GM23338 (cell line): ENCODE measurements at regions not wholly inside any gene's neighbourhood (a gene's known extent, or its start where the extent isn't known, plus 50 kb on each side); places are given as distances from the start of the nearest gene placed in this dataset.

Source experiments
- ATAC-seq: fragments of 200-7000 bp; cut with Tn5 transposase; 3 replicates; pipeline ENCODE4 v1.9.1; 2020
- DNase-seq: peaks from one replicate; pipeline ENCODE4 v3.0.0-alpha.2; 2015; ENCODE audit warnings: low spot score
- H2AFZ ChIP-seq: fragments of 200-600 bp; sonication (generic); 2 replicates; pipeline ENCODE4 v1.8.0; 2016; ENCODE audit warnings: antibody characterized with exemption, mild to moderate bottlenecking, moderate library complexity
- H3F3A ChIP-seq: fragments of 200-600 bp; sonication (generic); replicated peaks from 2 replicates; pipeline ENCODE4 v1.8.0; 2017; ENCODE audit warnings: antibody characterized with exemption, mixed run types, low read depth
- H3K27ac ChIP-seq: fragments of 200-600 bp; sonication (generic); 2 replicates; pipeline ENCODE4 v1.6.1; 2016; ENCODE audit warnings: low read depth
- H3K27me3 ChIP-seq: fragments of 200-600 bp; sonication (generic); 2 replicates; pipeline ENCODE4 v1.8.0; 2016; ENCODE audit warnings: mild to moderate bottlenecking, mixed run types, moderate library complexity; ENCODE audit not compliant: insufficient read depth
- H3K36me3 ChIP-seq: fragments of 200-600 bp; sonication (generic); 2 replicates; pipeline ENCODE4 v1.8.0; 2016; ENCODE audit warnings: mild to moderate bottlenecking; ENCODE audit not compliant: insufficient read depth
- H3K4me1 ChIP-seq: fragments of 200-600 bp; sonication (generic); 2 replicates; pipeline ENCODE4 v1.8.0; 2016; ENCODE audit warnings: mild to moderate bottlenecking, moderate library complexity; ENCODE audit not compliant: insufficient read depth
- H3K4me2 ChIP-seq: fragments of 200-600 bp; sonication (generic); 2 replicates; pipeline ENCODE4 v1.7.1; 2017; ENCODE audit warnings: mixed run types
- H3K4me3 ChIP-seq: fragments of 200-600 bp; sonication (generic); 2 replicates; pipeline ENCODE4 v1.6.1; 2016; ENCODE audit warnings: mixed run types
- H3K79me2 ChIP-seq: fragments of 200-600 bp; sonication (generic); replicated peaks from 2 replicates; pipeline ENCODE4 v1.8.0; 2017; ENCODE audit warnings: mild to moderate bottlenecking; ENCODE audit not compliant: insufficient read depth
- H3K9me2 ChIP-seq: fragments of 200-600 bp; sonication (generic); 2 replicates; pipeline ENCODE4 v1.8.0; 2017; ENCODE audit not compliant: insufficient read depth
- H4K20me1 ChIP-seq: fragments of 200-600 bp; sonication (generic); replicated peaks from 2 replicates; pipeline ENCODE4 v1.8.0; 2017; ENCODE audit warnings: mild to moderate bottlenecking; ENCODE audit not compliant: insufficient read depth
- H3K27ac Mint-ChIP-seq: 2 replicates; pipeline ENCODE4 v1.8.0; 2020; ENCODE audit warnings: inconsistent platforms, mild to moderate bottlenecking, moderate library complexity, mixed read lengths
- H3K27me3 Mint-ChIP-seq: 3 replicates; pipeline ENCODE4 v1.8.0; 2022; ENCODE audit warnings: low read depth, mild to moderate bottlenecking, moderate library complexity, mixed read lengths, inconsistent platforms; ENCODE audit not compliant: insufficient read depth, poor library complexity
- H3K36me3 Mint-ChIP-seq: 3 replicates; pipeline ENCODE4 v1.8.0; 2021; ENCODE audit warnings: low read depth, mild to moderate bottlenecking, inconsistent platforms, moderate library complexity, mixed read lengths
- H3K4me1 Mint-ChIP-seq: 3 replicates; pipeline ENCODE4 v1.8.0; 2020; ENCODE audit warnings: mild to moderate bottlenecking, inconsistent platforms, mixed read lengths
- H3K4me3 Mint-ChIP-seq: 3 replicates; pipeline ENCODE4 v1.8.0; 2021; ENCODE audit warnings: moderate library complexity, mild to moderate bottlenecking, inconsistent platforms, mixed read lengths
- H3K9me3 Mint-ChIP-seq: 3 replicates; pipeline ENCODE4 v1.8.0; 2020; ENCODE audit warnings: moderate library complexity, mild to moderate bottlenecking, inconsistent platforms, mixed read lengths
- CREB1 ChIP-seq: fragments of 250-450 bp; sonication (Bioruptor Pico); IDR thresholded peaks from 2 replicates; pipeline ENCODE4 v1.5.0; 2020; ENCODE audit warnings: low read depth, mild to moderate bottlenecking, moderate library complexity
- EZH2 ChIP-seq: fragments of 200-600 bp; sonication (generic); IDR thresholded peaks from one replicate; pipeline ENCODE4 v1.8.0; 2017; ENCODE audit warnings: antibody characterized with exemption, mild to moderate bottlenecking, low read depth; ENCODE audit not compliant: unreplicated experiment
- JUNB ChIP-seq: IDR thresholded peaks from one replicate; pipeline ENCODE4 v1.6.1; 2016; ENCODE audit warnings: antibody characterized with exemption; ENCODE audit not compliant: unreplicated experiment
- NANOG ChIP-seq: IDR thresholded peaks from 2 replicates; pipeline ENCODE4 v1.6.1; 2016; ENCODE audit warnings: antibody characterized with exemption, borderline replicate concordance
- POLR2AphosphoS5 ChIP-seq: IDR thresholded peaks from 2 replicates; pipeline ENCODE4 v1.6.1; 2016; ENCODE audit warnings: antibody characterized with exemption, low read depth
- STAT1 ChIP-seq: IDR thresholded peaks from one replicate; pipeline ENCODE4 v1.6.1; 2016; ENCODE audit warnings: antibody characterized with exemption; ENCODE audit not compliant: unreplicated experiment
- ZNF114 ChIP-seq: fragments of 250-450 bp; sonication (Bioruptor Pico); IDR thresholded peaks from 2 replicates; pipeline ENCODE4 v1.5.0; 2020; ENCODE audit warnings: mild to moderate bottlenecking, moderate library complexity
- ZNF331 ChIP-seq: fragments of 250-450 bp; sonication (Bioruptor Pico); IDR thresholded peaks from 2 replicates; pipeline ENCODE4 v1.5.0; 2020; ENCODE audit warnings: low read depth, mild to moderate bottlenecking, moderate library complexity
- TF ChIP-seq, protein P1 (sequence below): IDR thresholded peaks from 2 replicates; pipeline ENCODE4 v1.6.1; 2016; ENCODE audit warnings: antibody characterized with exemption
- TF ChIP-seq, protein P2 (sequence below), 2 experiments: fragments of 200-600 bp in 1 of 2; sonication (generic) in 1 of 2; conservative IDR thresholded peaks; 2 replicates each; pipeline versions ENCODE4 v1.5.1 to v1.6.1; 2016 to 2017; ENCODE audit warnings: antibody characterized with exemption in 2 of 2, low read depth in 2 of 2, mild to moderate bottlenecking in 2 of 2, moderate library complexity in 1 of 2
- TF ChIP-seq, protein P3 (sequence below): fragments of 250-450 bp; sonication (Bioruptor Pico); IDR thresholded peaks from 2 replicates; pipeline ENCODE4 v1.5.0; 2020; ENCODE audit warnings: mild to moderate bottlenecking, moderate library complexity
- TF ChIP-seq, protein P4 (sequence below): IDR thresholded peaks from one replicate; pipeline ENCODE4 v1.6.1; 2018; ENCODE audit warnings: antibody characterized with exemption; ENCODE audit not compliant: unreplicated experiment

DNA sequence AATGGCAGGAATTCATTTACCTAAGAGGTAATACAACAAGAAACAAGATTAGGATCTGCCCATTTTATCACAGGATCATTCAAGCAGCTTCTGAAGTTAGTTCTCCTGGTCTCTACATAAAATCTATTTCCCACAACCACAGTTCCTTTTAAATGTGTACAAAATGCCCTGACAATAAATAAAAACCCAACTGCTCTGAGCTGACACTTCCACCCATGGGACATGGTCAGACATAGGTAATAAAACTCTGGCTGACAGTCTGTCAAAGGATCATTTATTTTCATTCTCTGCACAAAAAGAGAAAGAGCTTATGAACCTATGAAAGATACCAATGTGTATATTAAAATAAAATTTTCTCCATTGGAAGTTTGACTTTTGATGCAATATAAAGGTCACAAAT lies 145.4 kb upstream of the PALMD start:
- peaks cover 5% of the 10 kb centered on the region; the same call in 2 of the 3 replicates for H3K4me1 Mint-ChIP-seq
- Histone ChIP-seq H3K27me3 (no peaks in the 10 kb centered on the region), H2AFZ (no peak overlapping the region; the same call in 1 of the 2 replicates), H3K36me3 (no peaks in the 10 kb centered on the region), H3K9me2 (peaks cover 5% of the 10 kb centered on the region), H3K27ac (no peak overlapping the region), H3K4me2 (no peak overlapping the region), H3K4me3 (no peak overlapping the region), H3F3A (no peaks in the 10 kb centered on the region), H3K79me2 (no peaks in the 10 kb centered on the region), H3K4me1 (0 out of 2 replicates have a peak, but pooled peaks cover 4% of the 10 kb centered on the region), H4K20me1 (no peaks in the 10 kb centered on the region)
- H3K27me3 Mint-ChIP-seq = no peaks in the 10 kb centered on the region
- no peak overlapping the region for H3K27ac Mint-ChIP-seq
- DNase-seq (no peak), ATAC-seq (no peak)
- H3K36me3 Mint-ChIP-seq = no peaks in the 10 kb centered on the region
- H3K4me3 Mint-ChIP-seq = no peak overlapping the region
- no peak for TF ChIP-seq EZH2
- TF ChIP-seq, protein P1, sequence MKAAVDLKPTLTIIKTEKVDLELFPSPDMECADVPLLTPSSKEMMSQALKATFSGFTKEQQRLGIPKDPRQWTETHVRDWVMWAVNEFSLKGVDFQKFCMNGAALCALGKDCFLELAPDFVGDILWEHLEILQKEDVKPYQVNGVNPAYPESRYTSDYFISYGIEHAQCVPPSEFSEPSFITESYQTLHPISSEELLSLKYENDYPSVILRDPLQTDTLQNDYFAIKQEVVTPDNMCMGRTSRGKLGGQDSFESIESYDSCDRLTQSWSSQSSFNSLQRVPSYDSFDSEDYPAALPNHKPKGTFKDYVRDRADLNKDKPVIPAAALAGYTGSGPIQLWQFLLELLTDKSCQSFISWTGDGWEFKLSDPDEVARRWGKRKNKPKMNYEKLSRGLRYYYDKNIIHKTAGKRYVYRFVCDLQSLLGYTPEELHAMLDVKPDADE = no peak
- TF ChIP-seq NANOG = no peak
- TF ChIP-seq ZNF114 (CRISPR knock-in tag) = no peak
- TF ChIP-seq, protein P2, sequence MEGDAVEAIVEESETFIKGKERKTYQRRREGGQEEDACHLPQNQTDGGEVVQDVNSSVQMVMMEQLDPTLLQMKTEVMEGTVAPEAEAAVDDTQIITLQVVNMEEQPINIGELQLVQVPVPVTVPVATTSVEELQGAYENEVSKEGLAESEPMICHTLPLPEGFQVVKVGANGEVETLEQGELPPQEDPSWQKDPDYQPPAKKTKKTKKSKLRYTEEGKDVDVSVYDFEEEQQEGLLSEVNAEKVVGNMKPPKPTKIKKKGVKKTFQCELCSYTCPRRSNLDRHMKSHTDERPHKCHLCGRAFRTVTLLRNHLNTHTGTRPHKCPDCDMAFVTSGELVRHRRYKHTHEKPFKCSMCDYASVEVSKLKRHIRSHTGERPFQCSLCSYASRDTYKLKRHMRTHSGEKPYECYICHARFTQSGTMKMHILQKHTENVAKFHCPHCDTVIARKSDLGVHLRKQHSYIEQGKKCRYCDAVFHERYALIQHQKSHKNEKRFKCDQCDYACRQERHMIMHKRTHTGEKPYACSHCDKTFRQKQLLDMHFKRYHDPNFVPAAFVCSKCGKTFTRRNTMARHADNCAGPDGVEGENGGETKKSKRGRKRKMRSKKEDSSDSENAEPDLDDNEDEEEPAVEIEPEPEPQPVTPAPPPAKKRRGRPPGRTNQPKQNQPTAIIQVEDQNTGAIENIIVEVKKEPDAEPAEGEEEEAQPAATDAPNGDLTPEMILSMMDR (conservative IDR thresholded peaks at IDR 0.05; ENCODE audit: low read depth in 2 of 2) = no peak
- TF ChIP-seq, protein P3, sequence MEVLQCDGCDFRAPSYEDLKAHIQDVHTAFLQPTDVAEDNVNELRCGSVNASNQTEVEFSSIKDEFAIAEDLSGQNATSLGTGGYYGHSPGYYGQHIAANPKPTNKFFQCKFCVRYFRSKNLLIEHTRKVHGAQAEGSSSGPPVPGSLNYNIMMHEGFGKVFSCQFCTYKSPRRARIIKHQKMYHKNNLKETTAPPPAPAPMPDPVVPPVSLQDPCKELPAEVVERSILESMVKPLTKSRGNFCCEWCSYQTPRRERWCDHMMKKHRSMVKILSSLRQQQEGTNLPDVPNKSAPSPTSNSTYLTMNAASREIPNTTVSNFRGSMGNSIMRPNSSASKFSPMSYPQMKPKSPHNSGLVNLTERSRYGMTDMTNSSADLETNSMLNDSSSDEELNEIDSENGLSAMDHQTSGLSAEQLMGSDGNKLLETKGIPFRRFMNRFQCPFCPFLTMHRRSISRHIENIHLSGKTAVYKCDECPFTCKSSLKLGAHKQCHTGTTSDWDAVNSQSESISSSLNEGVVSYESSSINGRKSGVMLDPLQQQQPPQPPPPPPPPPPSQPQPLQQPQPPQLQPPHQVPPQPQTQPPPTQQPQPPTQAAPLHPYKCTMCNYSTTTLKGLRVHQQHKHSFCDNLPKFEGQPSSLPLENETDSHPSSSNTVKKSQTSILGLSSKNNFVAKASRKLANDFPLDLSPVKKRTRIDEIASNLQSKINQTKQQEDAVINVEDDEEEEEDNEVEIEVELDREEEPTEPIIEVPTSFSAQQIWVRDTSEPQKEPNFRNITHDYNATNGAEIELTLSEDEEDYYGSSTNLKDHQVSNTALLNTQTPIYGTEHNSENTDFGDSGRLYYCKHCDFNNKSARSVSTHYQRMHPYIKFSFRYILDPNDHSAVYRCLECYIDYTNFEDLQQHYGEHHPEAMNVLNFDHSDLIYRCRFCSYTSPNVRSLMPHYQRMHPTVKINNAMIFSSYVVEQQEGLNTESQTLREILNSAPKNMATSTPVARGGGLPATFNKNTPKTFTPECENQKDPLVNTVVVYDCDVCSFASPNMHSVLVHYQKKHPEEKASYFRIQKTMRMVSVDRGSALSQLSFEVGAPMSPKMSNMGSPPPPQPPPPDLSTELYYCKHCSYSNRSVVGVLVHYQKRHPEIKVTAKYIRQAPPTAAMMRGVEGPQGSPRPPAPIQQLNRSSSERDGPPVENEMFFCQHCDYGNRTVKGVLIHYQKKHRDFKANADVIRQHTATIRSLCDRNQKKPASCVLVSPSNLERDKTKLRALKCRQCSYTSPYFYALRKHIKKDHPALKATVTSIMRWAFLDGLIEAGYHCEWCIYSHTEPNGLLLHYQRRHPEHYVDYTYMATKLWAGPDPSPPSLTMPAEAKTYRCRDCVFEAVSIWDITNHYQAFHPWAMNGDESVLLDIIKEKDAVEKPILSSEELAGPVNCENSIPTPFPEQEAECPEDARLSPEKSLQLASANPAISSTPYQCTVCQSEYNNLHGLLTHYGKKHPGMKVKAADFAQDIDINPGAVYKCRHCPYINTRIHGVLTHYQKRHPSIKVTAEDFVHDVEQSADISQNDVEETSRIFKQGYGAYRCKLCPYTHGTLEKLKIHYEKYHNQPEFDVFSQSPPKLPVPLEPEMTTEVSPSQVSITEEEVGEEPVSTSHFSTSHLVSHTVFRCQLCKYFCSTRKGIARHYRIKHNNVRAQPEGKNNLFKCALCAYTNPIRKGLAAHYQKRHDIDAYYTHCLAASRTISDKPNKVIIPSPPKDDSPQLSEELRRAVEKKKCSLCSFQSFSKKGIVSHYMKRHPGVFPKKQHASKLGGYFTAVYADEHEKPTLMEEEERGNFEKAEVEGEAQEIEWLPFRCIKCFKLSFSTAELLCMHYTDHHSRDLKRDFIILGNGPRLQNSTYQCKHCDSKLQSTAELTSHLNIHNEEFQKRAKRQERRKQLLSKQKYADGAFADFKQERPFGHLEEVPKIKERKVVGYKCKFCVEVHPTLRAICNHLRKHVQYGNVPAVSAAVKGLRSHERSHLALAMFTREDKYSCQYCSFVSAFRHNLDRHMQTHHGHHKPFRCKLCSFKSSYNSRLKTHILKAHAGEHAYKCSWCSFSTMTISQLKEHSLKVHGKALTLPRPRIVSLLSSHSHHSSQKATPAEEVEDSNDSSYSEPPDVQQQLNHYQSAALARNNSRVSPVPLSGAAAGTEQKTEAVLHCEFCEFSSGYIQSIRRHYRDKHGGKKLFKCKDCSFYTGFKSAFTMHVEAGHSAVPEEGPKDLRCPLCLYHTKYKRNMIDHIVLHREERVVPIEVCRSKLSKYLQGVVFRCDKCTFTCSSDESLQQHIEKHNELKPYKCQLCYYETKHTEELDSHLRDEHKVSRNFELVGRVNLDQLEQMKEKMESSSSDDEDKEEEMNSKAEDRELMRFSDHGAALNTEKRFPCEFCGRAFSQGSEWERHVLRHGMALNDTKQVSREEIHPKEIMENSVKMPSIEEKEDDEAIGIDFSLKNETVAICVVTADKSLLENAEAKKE = no peak
- TF ChIP-seq POLR2AphosphoS5 = no peak
- no peak for TF ChIP-seq ZNF331 (CRISPR knock-in tag)
- no peak for TF ChIP-seq CREB1 (CRISPR knock-in tag)
- TF ChIP-seq JUNB = no peak
- TF ChIP-seq, protein P4, sequence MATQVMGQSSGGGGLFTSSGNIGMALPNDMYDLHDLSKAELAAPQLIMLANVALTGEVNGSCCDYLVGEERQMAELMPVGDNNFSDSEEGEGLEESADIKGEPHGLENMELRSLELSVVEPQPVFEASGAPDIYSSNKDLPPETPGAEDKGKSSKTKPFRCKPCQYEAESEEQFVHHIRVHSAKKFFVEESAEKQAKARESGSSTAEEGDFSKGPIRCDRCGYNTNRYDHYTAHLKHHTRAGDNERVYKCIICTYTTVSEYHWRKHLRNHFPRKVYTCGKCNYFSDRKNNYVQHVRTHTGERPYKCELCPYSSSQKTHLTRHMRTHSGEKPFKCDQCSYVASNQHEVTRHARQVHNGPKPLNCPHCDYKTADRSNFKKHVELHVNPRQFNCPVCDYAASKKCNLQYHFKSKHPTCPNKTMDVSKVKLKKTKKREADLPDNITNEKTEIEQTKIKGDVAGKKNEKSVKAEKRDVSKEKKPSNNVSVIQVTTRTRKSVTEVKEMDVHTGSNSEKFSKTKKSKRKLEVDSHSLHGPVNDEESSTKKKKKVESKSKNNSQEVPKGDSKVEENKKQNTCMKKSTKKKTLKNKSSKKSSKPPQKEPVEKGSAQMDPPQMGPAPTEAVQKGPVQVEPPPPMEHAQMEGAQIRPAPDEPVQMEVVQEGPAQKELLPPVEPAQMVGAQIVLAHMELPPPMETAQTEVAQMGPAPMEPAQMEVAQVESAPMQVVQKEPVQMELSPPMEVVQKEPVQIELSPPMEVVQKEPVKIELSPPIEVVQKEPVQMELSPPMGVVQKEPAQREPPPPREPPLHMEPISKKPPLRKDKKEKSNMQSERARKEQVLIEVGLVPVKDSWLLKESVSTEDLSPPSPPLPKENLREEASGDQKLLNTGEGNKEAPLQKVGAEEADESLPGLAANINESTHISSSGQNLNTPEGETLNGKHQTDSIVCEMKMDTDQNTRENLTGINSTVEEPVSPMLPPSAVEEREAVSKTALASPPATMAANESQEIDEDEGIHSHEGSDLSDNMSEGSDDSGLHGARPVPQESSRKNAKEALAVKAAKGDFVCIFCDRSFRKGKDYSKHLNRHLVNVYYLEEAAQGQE = no peak
- no peak for TF ChIP-seq STAT1
- H3K9me3 Mint-ChIP-seq = no peaks in the 10 kb centered on the region
